Endodermal cell (in vitro differentiated cells): ENCODE measurements at regions not wholly inside any gene's neighbourhood (a gene's known extent, or its start where the extent isn't known, plus 50 kb on each side); places are given as distances from the start of the nearest gene placed in this dataset.

ENCODE experiments used
- DNase-seq: peaks from one replicate; pipeline ENCODE4 v3.0.0-alpha.2; 2017
- H3K27ac ChIP-seq: 2 replicates; pipeline ENCODE4 v1.5.1; 2013; ENCODE audit warnings: mild to moderate bottlenecking, low read depth, low read length, moderate library complexity
- H3K27me3 ChIP-seq: 2 replicates; pipeline ENCODE4 v1.6.1; 2013; ENCODE audit warnings: mild to moderate bottlenecking, low read length, moderate library complexity; ENCODE audit not compliant: insufficient read depth, control insufficient read depth, poor library complexity, severe bottlenecking
- H3K36me3 ChIP-seq: 2 replicates; pipeline ENCODE4 v1.7.0; 2013; ENCODE audit warnings: mild to moderate bottlenecking, low read length, moderate library complexity; ENCODE audit not compliant: control insufficient read depth, insufficient read depth
- H3K4me1 ChIP-seq: one replicate; pipeline ENCODE4 v1.7.0; 2013; ENCODE audit warnings: low read length; ENCODE audit not compliant: control insufficient read depth, insufficient read depth
- H3K4me3 ChIP-seq: 2 replicates; pipeline ENCODE4 v1.5.1; 2013; ENCODE audit warnings: mild to moderate bottlenecking, low read length, moderate library complexity
- H3K9ac ChIP-seq: 2 replicates; pipeline ENCODE4 v1.6.1; 2013; ENCODE audit warnings: mild to moderate bottlenecking, low read length, moderate library complexity; ENCODE audit not compliant: poor library complexity, severe bottlenecking; ENCODE audit errors: extremely low read depth
- H3K9me3 ChIP-seq: 2 replicates; pipeline ENCODE4 v1.6.1; 2013; ENCODE audit warnings: mild to moderate bottlenecking, low read length, moderate library complexity; ENCODE audit not compliant: control insufficient read depth
- H3K27ac Mint-ChIP-seq: 2 replicates; pipeline ENCODE4 v1.8.0; 2020; ENCODE audit warnings: mixed read lengths
- H3K27me3 Mint-ChIP-seq: 2 replicates; pipeline ENCODE4 v1.8.0; 2021; ENCODE audit warnings: mild to moderate bottlenecking, mixed read lengths; ENCODE audit not compliant: insufficient read depth
- H3K36me3 Mint-ChIP-seq: 2 replicates; pipeline ENCODE4 v1.8.0; 2020; ENCODE audit warnings: low read depth, mixed read lengths
- H3K4me1 Mint-ChIP-seq: 2 replicates; pipeline ENCODE4 v1.8.0; 2020; ENCODE audit warnings: mixed read lengths
- H3K4me3 Mint-ChIP-seq: 2 replicates; pipeline ENCODE4 v1.8.0; 2020; ENCODE audit warnings: mild to moderate bottlenecking, moderate library complexity, mixed read lengths
- H3K9me3 Mint-ChIP-seq: 2 replicates; pipeline ENCODE4 v1.8.0; 2020; ENCODE audit warnings: mild to moderate bottlenecking, mixed read lengths
- CTCF ChIP-seq: fragments of 200-600 bp; sonication (generic); conservative IDR thresholded peaks from 2 replicates; pipeline ENCODE4 v1.5.0; 2021; ENCODE audit warnings: antibody characterized with exemption, mild to moderate bottlenecking
- WGBS, 2 experiments: methylation state at CpG; one replicate each; pipeline versions ENCODE4 v1.1.5 to v1.1.7; 2013; ENCODE audit warnings: missing lambda C conversion rate in 2 of 2, mixed read lengths in 1 of 2; ENCODE audit not compliant: insufficient coverage in 1 of 2, insufficient read length in 1 of 2; 5-methylcytosine and 5-hydroxymethylcytosine counted together

GRCh38 chr6:163902993-163903392, 488.5 kb downstream of the QKI start:
- no peak overlapping the region for H3K27ac Mint-ChIP-seq
- no peaks in the 10 kb centered on the region for H3K27me3 Mint-ChIP-seq
- no peaks in the 10 kb centered on the region for H3K9me3 ChIP-seq
- H3K36me3 Mint-ChIP-seq, result no peaks in the 10 kb centered on the region
- no peak overlapping the region for H3K9ac ChIP-seq
- peaks cover 5% of the 10 kb centered on the region for H3K4me1 Mint-ChIP-seq
- H3K27me3 ChIP-seq, result no peaks in the 10 kb centered on the region
- no peak overlapping the region for H3K4me3 ChIP-seq
- WGBS, 2 experiments, result 90 to 94% methylated on average over 3 to 8 of the region's 8 CpGs
- H3K4me3 Mint-ChIP-seq, result no peak overlapping the region
- no peaks in the 10 kb centered on the region for H3K36me3 ChIP-seq
- peak; percentile 31 for TF ChIP-seq CTCF
- DNase-seq, result no peak
- H3K4me1 ChIP-seq, result no peaks in the 10 kb centered on the region
- no peak overlapping the region for H3K27ac ChIP-seq
- H3K9me3 Mint-ChIP-seq, result no peaks in the 10 kb centered on the region

- no peak for DNase-seq
- Mint-ChIP-seq H3K27me3 (no peaks in the 10 kb centered on the region), H3K36me3 (no peaks in the 10 kb centered on the region), H3K27ac (no peak overlapping the region), H3K4me3 (no peak overlapping the region), H3K4me1 (peaks cover 5% of the 10 kb centered on the region), H3K9me3 (no peaks in the 10 kb centered on the region)
- no peaks in the 10 kb centered on the region for H3K9me3 ChIP-seq
- no peaks in the 10 kb centered on the region for H3K4me1 ChIP-seq
- no peak overlapping the region for H3K9ac ChIP-seq
- no peaks in the 10 kb centered on the region for H3K27me3 ChIP-seq
- WGBS, 2 experiments, result 92 to 98% methylated on average over 4 to 5 of the region's 5 CpGs
- H3K36me3 ChIP-seq, result no peaks in the 10 kb centered on the region
- no peak overlapping the region for H3K4me3 ChIP-seq
- H3K27ac ChIP-seq, result no peak overlapping the region
- no peak for TF ChIP-seq CTCF
Observed at GRCh38 chr6:163901681-163902080, 487.2 kb downstream of the QKI start.

- H3K27me3 Mint-ChIP-seq, result no peaks in the 10 kb centered on the region
- no peaks in the 10 kb centered on the region for H3K9me3 Mint-ChIP-seq
- Histone ChIP-seq H3K36me3 (no peaks in the 10 kb centered on the region), H3K4me1 (no peaks in the 10 kb centered on the region), H3K9ac (no peak overlapping the region), H3K27ac (peak overlapping the region; percentile 62), H3K4me3 (no peak overlapping the region), H3K9me3 (no peaks in the 10 kb centered on the region), H3K27me3 (no peaks in the 10 kb centered on the region)
- H3K27ac Mint-ChIP-seq, result no peak overlapping the region
- H3K36me3 Mint-ChIP-seq, result no peaks in the 10 kb centered on the region
- H3K4me3 Mint-ChIP-seq, result no peak overlapping the region
- H3K4me1 Mint-ChIP-seq, result peaks cover 5% of the 10 kb centered on the region
- DNase-seq, result no peak
- TF ChIP-seq CTCF, result no peak
- 70 to 83% methylated on average over 2 to 4 of the region's 4 CpGs for whole genome bisulfite sequencing, 2 experiments
Observed at GRCh38 chr6:163900570-163900969, 486.1 kb downstream of the QKI start.
